Thoracic aorta (tissue), 2 donors: ENCODE measurements at regions not wholly inside any gene's neighbourhood (a gene's known extent, or its start where the extent isn't known, plus 50 kb on each side); places are given as distances from the start of the nearest gene placed in this dataset.

Experiments
- ATAC-seq: fragments of 150-250 bp; one replicate; pipeline ENCODE4 v1.8.0; 2017; ENCODE audit warnings: low read depth; ENCODE audit not compliant: insufficient number of reproducible peaks, low FRiP score
- DNase-seq: peaks from one replicate; pipeline ENCODE4 v3.0.0-alpha.2; 2020; ENCODE audit warnings: low spot score
- H3K27ac ChIP-seq, 2 donors: fragments of 200-600 bp; sonication (generic); 1 replicate in 1 of 2; 2 replicates in 1 of 2; pipeline ENCODE4 v1.5.1; 2016; ENCODE audit warnings: mild to moderate bottlenecking in 2 of 2, moderate library complexity in 2 of 2
- H3K27me3 ChIP-seq: fragments of 200-600 bp; sonication (generic); replicated peaks from 2 replicates; pipeline ENCODE4 v1.6.0; 2016; ENCODE audit warnings: mild to moderate bottlenecking; ENCODE audit not compliant: insufficient read depth
- H3K36me3 ChIP-seq: fragments of 200-600 bp; sonication (generic); one replicate; pipeline ENCODE4 v1.5.1; 2016
- H3K4me1 ChIP-seq, 2 donors: fragments of 200-600 bp; sonication (generic); 1 replicate in 1 of 2; 2 replicates in 1 of 2; pipeline versions ENCODE4 v1.5.1 to v1.6.0; 2016; ENCODE audit warnings: low read depth in 2 of 2, mild to moderate bottlenecking in 1 of 2; ENCODE audit not compliant: control insufficient read depth in 1 of 2
- H3K4me3 ChIP-seq: fragments of 200-600 bp; sonication (generic); 2 replicates; pipeline ENCODE4 v1.5.1; 2016; ENCODE audit warnings: mild to moderate bottlenecking
- H3K9me3 ChIP-seq: fragments of 200-600 bp; sonication (generic); 2 replicates; pipeline ENCODE4 v1.5.1; 2016
- CTCF ChIP-seq: fragments of 200-600 bp; sonication (generic); IDR thresholded peaks from one replicate; pipeline ENCODE4 v1.5.1; 2019; ENCODE audit warnings: antibody characterized with exemption

- H3K4me3 ChIP-seq, result no peak overlapping the region
These were observed 417.6 kb upstream of the DYNLRB2 start for GRCh38 chr16:80123189-80123588.

DNA sequence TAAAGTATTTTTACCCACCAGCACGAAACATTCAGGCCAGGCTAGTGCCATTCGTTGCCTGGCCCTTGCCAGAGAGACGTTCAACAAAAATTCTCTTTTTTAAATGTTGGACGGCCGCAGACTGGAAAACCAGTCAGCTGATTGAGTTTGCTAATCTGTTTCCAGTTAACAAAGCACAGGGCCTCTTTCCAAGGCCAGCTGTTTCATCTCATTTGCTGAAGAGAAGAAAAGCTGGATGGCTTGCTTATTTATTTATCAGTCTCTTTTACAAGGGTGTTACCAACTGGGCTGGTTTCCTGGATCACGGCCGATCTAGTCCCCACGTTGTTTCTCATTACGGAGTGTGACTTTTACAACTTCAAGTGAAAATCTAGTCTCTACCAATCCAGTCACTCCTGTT is 418.7 kb upstream of the DYNLRB2 start:
- no peak for TF ChIP-seq CTCF
- DNase-seq, result no peak

More at GRCh38 chr16:80123189-80123588, 417.6 kb upstream of the DYNLRB2 start:
- no peak for DNase-seq
- TF ChIP-seq CTCF, result no peak
- Histone ChIP-seq H3K9me3 (no peaks in the 10 kb centered on the region), H3K4me1 (no peaks in the 10 kb centered on the region), H3K36me3 (no peaks in the 10 kb centered on the region), H3K27me3 (no peaks in the 10 kb centered on the region), H3K27ac (no peak overlapping the region)
- ATAC-seq, result no peak

GRCh38 chr16:80121522-80121909 is 419.3 kb upstream of the DYNLRB2 start:
- H3K27me3 ChIP-seq, result no peaks in the 10 kb centered on the region
- no peak for TF ChIP-seq CTCF
- H3K27ac ChIP-seq, result no peak overlapping the region
- no peaks in the 10 kb centered on the region for H3K9me3 ChIP-seq
- no peak overlapping the region for H3K4me3 ChIP-seq
- DNase-seq, result no peak
- H3K36me3 ChIP-seq, result no peaks in the 10 kb centered on the region
- H3K4me1 ChIP-seq, result no peaks in the 10 kb centered on the region
- ATAC-seq, result no peak

More for the DNA sequence above, 418.7 kb upstream of the DYNLRB2 start:
- Histone ChIP-seq H3K36me3 (no peaks in the 10 kb centered on the region), H3K9me3 (no peaks in the 10 kb centered on the region), H3K4me1 (no peaks in the 10 kb centered on the region), H3K4me3 (no peak overlapping the region), H3K27ac (no peak overlapping the region), H3K27me3 (no peaks in the 10 kb centered on the region)
- no peak for ATAC-seq

- TF ChIP-seq CTCF, result no peak
- H3K4me3 ChIP-seq, result no peak overlapping the region
- no peak overlapping the region for H3K27ac ChIP-seq
- DNase-seq, result no peak
- H3K27me3 ChIP-seq, result no peaks in the 10 kb centered on the region
- H3K9me3 ChIP-seq, result no peaks in the 10 kb centered on the region
- ATAC-seq, result no peak
- no peaks in the 10 kb centered on the region for H3K36me3 ChIP-seq
- H3K4me1 ChIP-seq, result no peaks in the 10 kb centered on the region
These were observed 419.8 kb upstream of the DYNLRB2 start for GRCh38 chr16:80120899-80121521.

GRCh38 chr16:80117556-80118130 is 423.1 kb upstream of the DYNLRB2 start:
- DNase-seq (no peak), ATAC-seq (no peak)
- Histone ChIP-seq H3K36me3 (no peaks in the 10 kb centered on the region), H3K27ac (no peak overlapping the region), H3K9me3 (no peaks in the 10 kb centered on the region), H3K27me3 (no peaks in the 10 kb centered on the region), H3K4me3 (no peak overlapping the region), H3K4me1 (no peaks in the 10 kb centered on the region)
- no peak for TF ChIP-seq CTCF
